ENCODE measurements at regions not wholly inside any gene's neighbourhood (a gene's known extent, or its start where the extent isn't known, plus 50 kb on each side); places are given as distances from the start of the nearest gene placed in this dataset.

- no peak for DNase-seq
- no peaks in the 10 kb centered on the region for H3K36me3 ChIP-seq (ENCODE audit: control insufficient read depth in 4 of 4, insufficient read depth in 4 of 4, low read length in 4 of 4)
- peaks cover 0 to 4% (median 0%) of the 10 kb centered on the region in 4 donors for H3K9me3 ChIP-seq (ENCODE audit: control insufficient read depth in 4 of 4, insufficient read depth in 3 of 4, low read length in 3 of 4)
- H3K27me3 ChIP-seq (ENCODE audit: control insufficient read depth in 3 of 3, insufficient read depth in 3 of 3, low read length in 2 of 3): no peaks in the 10 kb centered on the region
- no peak overlapping the region for H3K9ac ChIP-seq (ENCODE audit: insufficient read depth in 1 of 2, low read length in 2 of 2)
- TF ChIP-seq CTCF (IDR thresholded peaks at IDR 0.05; ENCODE audit: control extremely low read depth, extremely low read depth): no peak
- no peak overlapping the region for H3K27ac ChIP-seq (ENCODE audit: low read depth in 1 of 2, low read length in 1 of 2)
- ATAC-seq (ENCODE audit: insufficient read depth, low FRiP score): no peak
- H3K4me1 ChIP-seq (ENCODE audit: control insufficient read depth in 5 of 5, insufficient read depth in 5 of 5, low read length in 5 of 5): no peaks in the 10 kb centered on the region
- WGBS, 2 donors: 95 to 97% methylated on average over 53 of the region's 53 CpGs
- H3K4me3 ChIP-seq: no peak overlapping the region
These were observed 366.6 kb downstream of the EMP1 start for GRCh38 chr12:13562915-13563742.

- Histone ChIP-seq H3K36me3 (ENCODE audit: control insufficient read depth in 4 of 4, insufficient read depth in 4 of 4, low read length in 4 of 4) (no peaks in the 10 kb centered on the region), H3K9ac (ENCODE audit: insufficient read depth in 1 of 2, low read length in 2 of 2) (no peak overlapping the region), H3K27ac (ENCODE audit: low read depth in 1 of 2, low read length in 1 of 2) (no peak overlapping the region), H3K4me3 (no peak overlapping the region), H3K4me1 (ENCODE audit: control insufficient read depth in 5 of 5, insufficient read depth in 5 of 5, low read length in 5 of 5) (no peaks in the 10 kb centered on the region), H3K9me3 (ENCODE audit: control insufficient read depth in 4 of 4, insufficient read depth in 3 of 4, low read length in 3 of 4) (peaks cover 0 to 4% (median 0%) of the 10 kb centered on the region in 4 donors), H3K27me3 (ENCODE audit: control insufficient read depth in 3 of 3, insufficient read depth in 3 of 3, low read length in 2 of 3) (no peaks in the 10 kb centered on the region)
- ATAC-seq (ENCODE audit: insufficient read depth, low FRiP score) (no peak), DNase-seq (no peak)
- 79 to 84% methylated on average over 4 of the region's 4 CpGs for WGBS, 2 donors
- no peak for TF ChIP-seq CTCF (IDR thresholded peaks at IDR 0.05; ENCODE audit: control extremely low read depth, extremely low read depth)
These were observed 365.4 kb downstream of the EMP1 start for GRCh38 chr12:13561923-13562322.

GRCh38 chr12:13559318-13559978 lies 362.9 kb downstream of the EMP1 start:
- Histone ChIP-seq H3K9ac (ENCODE audit: insufficient read depth in 1 of 2, low read length in 2 of 2) (no peak overlapping the region), H3K9me3 (ENCODE audit: control insufficient read depth in 4 of 4, insufficient read depth in 3 of 4, low read length in 3 of 4) (peaks cover 0 to 4% (median 0%) of the 10 kb centered on the region in 4 donors), H3K36me3 (ENCODE audit: control insufficient read depth in 4 of 4, insufficient read depth in 4 of 4, low read length in 4 of 4) (no peaks in the 10 kb centered on the region), H3K27me3 (ENCODE audit: control insufficient read depth in 3 of 3, insufficient read depth in 3 of 3, low read length in 2 of 3) (no peaks in the 10 kb centered on the region), H3K27ac (ENCODE audit: low read depth in 1 of 2, low read length in 1 of 2) (no peak overlapping the region), H3K4me1 (ENCODE audit: control insufficient read depth in 5 of 5, insufficient read depth in 5 of 5, low read length in 5 of 5) (no peaks in the 10 kb centered on the region), H3K4me3 (no peak overlapping the region)
- no peak for TF ChIP-seq CTCF (IDR thresholded peaks at IDR 0.05; ENCODE audit: control extremely low read depth, extremely low read depth)
- WGBS, 2 donors: 75 to 76% methylated on average over 8 of the region's 8 CpGs
- peak in 1 of 3 donors; percentile 24 for DNase-seq
- no peak for ATAC-seq (ENCODE audit: insufficient read depth, low FRiP score)
